Fibroblast of lung (primary cell): ENCODE measurements at regions not wholly inside any gene's neighbourhood (a gene's known extent, or its start where the extent isn't known, plus 50 kb on each side); places are given as distances from the start of the nearest gene placed in this dataset.

Experiments
- CTCF ChIP-seq, 2 donors: IDR thresholded peaks in 1 of 2; conservative IDR thresholded peaks in 1 of 2; 1 replicate in 1 of 2; 2 replicates in 1 of 2; pipeline ENCODE4 v1.5.1; 2011 to 2012; ENCODE audit warnings: low read length in 2 of 2, control low read depth in 1 of 2, inconsistent platforms in 1 of 2, low read depth in 1 of 2, mild to moderate bottlenecking in 1 of 2
- EZH2 ChIP-seq: IDR thresholded peaks from 2 replicates; pipeline ENCODE4 v1.5.1; 2012; ENCODE audit warnings: low read length, control low read depth, mild to moderate bottlenecking; ENCODE audit errors: missing control alignments

- TF ChIP-seq CTCF (conservative IDR thresholded peaks at IDR 0.05 in 1 of 2, IDR thresholded peaks at IDR 0.05 in 1 of 2; ENCODE audit: low read depth in 1 of 2, low read length in 2 of 2) (no peak), EZH2 (no peak)
These were observed 67.5 kb upstream of the COMTD1 start for GRCh38 chr10:75303045-75303777.
